Bronchial epithelial cell (primary cell): ENCODE measurements at regions not wholly inside any gene's neighbourhood (a gene's known extent, or its start where the extent isn't known, plus 50 kb on each side); places are given as distances from the start of the nearest gene placed in this dataset.

ENCODE experiments used
- DNase-seq: peaks from one replicate; pipeline ENCODE4 v3.0.0-alpha.2; 2010; ENCODE audit warnings: low read depth
- FAIRE-seq: peaks from 2 replicates; lab custom pipeline; 2011; peaks lifted over from hg19 to GRCh38; lab: Jason Lieb, UNC
- H3K27me3 ChIP-seq: 2 replicates; pipeline ENCODE4 v1.5.1; 2011; ENCODE audit warnings: low read length; ENCODE audit not compliant: control insufficient read depth, insufficient read depth
- H3K36me3 ChIP-seq: 2 replicates; pipeline ENCODE4 v1.5.1; 2011; ENCODE audit warnings: low read length; ENCODE audit not compliant: control insufficient read depth, insufficient read depth
- H3K4me3 ChIP-seq: 2 replicates; pipeline ENCODE4 v1.5.1; 2011; ENCODE audit warnings: mild to moderate bottlenecking, low read depth, low read length, control low read depth
- TF ChIP-seq, protein P1 (sequence below): IDR thresholded peaks from 2 replicates; pipeline ENCODE4 v1.5.1; 2011; ENCODE audit warnings: mild to moderate bottlenecking, moderate library complexity, low read length, control low read depth, inconsistent platforms; ENCODE audit not compliant: insufficient read depth, severe bottlenecking

DNA sequence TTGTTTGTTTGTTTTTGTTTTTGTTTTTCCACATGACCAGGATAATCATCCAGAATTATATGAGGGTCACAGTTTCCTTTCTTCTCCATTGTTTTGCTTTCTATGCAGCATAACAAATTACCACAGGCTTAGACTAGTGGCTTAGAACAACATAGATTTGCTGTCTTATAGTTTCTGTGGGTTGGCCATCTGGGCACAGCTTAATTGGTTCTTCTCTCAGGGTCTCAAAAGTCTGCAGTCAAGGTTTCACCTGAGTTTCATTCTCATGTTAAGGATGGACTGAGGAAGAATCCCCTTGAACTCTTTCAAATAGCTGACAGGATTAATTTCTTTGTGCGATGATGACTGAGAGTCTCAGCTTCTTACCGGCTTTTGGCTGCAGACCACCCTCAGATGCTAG lies 559.8 kb downstream of the PRDM9 start:
- TF ChIP-seq, protein P1, sequence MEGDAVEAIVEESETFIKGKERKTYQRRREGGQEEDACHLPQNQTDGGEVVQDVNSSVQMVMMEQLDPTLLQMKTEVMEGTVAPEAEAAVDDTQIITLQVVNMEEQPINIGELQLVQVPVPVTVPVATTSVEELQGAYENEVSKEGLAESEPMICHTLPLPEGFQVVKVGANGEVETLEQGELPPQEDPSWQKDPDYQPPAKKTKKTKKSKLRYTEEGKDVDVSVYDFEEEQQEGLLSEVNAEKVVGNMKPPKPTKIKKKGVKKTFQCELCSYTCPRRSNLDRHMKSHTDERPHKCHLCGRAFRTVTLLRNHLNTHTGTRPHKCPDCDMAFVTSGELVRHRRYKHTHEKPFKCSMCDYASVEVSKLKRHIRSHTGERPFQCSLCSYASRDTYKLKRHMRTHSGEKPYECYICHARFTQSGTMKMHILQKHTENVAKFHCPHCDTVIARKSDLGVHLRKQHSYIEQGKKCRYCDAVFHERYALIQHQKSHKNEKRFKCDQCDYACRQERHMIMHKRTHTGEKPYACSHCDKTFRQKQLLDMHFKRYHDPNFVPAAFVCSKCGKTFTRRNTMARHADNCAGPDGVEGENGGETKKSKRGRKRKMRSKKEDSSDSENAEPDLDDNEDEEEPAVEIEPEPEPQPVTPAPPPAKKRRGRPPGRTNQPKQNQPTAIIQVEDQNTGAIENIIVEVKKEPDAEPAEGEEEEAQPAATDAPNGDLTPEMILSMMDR = no peak
- H3K36me3 ChIP-seq = no peaks in the 10 kb centered on the region
- FAIRE-seq = no peak
- DNase-seq = no peak
- H3K4me3 ChIP-seq = no peak overlapping the region
- no peaks in the 10 kb centered on the region for H3K27me3 ChIP-seq

DNA sequence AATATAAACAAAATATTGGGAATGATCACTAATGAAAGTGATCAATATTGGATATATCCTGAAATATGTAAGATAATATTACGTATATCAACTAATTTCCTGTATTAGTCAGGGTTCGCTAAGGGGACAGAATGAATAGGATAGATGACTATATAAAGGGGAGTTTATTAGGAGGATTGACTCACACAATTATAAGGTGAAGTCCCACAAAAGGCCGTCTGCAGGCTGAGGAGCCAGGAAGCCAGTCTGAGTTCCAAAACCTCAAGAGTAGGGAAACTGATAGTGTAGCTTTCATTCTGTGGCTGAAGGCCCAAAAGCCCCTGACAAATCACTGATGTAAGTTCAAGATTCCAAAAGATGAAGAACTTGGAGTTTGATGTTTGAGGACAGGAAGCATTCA lies 561.1 kb downstream of the PRDM9 start:
- FAIRE-seq = no peak
- Histone ChIP-seq H3K36me3 (no peaks in the 10 kb centered on the region), H3K4me3 (no peak overlapping the region), H3K27me3 (no peaks in the 10 kb centered on the region)
- DNase-seq = no peak
- TF ChIP-seq, protein P1 = no peak

DNA sequence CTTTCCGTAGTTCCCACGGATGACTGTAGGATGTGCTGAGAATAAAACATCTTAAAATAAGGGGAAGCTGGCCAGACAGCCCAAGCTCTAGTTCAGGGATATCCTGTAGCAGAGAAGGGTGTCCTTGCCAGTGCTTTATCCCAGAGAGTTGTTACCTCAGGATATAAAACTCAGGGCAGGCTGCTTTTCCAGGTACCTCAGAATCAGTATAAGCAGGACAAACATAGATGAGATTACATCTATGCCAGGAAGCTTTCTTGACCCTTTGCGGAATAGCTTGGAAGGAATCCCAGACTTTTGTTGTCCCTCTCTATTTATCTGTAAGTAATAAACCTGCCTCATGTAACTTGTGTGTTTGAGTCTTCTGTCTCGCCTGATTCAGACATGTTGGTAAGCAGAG lies 565.7 kb downstream of the PRDM9 start:
- no peak for FAIRE-seq

DNA sequence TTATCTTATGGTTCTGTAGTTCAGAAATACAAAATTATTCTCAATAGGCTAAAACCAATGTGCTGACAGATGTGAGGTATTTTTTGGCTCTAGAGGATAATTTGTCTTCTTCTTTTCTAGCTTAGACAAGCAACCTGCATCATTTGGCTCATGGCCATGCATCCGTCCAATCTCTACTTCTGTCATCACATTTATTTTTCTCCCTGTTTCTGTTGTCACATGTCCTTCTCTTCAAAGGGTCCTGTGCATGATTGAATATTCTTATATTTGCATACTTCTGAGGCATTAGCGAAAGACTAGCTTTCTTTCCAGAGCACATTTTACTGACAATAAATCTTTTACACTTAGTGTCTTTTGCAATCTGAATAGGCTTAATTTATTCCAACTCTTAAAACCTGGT lies 564.7 kb downstream of the CDH10 start:
- DNase-seq (no peak), FAIRE-seq (no peak)
- Histone ChIP-seq H3K27me3 (no peaks in the 10 kb centered on the region), H3K36me3 (no peaks in the 10 kb centered on the region), H3K4me3 (no peak overlapping the region)
- TF ChIP-seq, protein P1 = no peak

More for the DNA sequence above, 565.7 kb downstream of the PRDM9 start:
- Histone ChIP-seq H3K36me3 (no peaks in the 10 kb centered on the region), H3K27me3 (no peaks in the 10 kb centered on the region), H3K4me3 (no peak overlapping the region)
- TF ChIP-seq, protein P1 = no peak
- DNase-seq = no peak

DNA sequence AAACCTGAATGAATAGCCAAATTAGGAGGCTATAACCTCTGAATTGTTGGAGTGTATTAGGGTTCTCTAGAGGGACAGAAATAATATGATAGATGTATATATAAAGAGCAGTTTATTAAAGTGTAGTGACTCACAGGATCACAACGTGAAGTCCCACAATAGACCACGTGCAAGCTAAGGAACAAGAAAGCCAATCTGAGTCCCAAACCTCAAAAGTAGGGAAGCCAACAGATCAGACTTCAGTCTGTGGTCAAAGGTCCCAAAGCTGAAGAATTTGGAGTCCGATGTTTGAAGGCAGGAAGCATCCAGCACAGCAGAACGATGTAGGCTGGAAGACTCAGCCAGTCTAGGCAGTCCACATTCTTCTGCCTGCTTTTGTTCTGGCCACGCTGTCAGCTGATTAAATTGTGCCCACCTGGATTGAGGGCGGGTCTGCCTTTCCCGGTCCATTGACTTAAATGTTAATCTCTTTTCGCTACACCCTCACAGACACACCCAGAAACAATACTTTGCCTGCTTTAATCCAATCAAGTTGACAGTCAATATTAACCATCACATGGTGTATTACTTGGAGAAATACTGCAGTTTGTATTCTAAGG lies 550.6 kb downstream of the CDH10 start:
- TF ChIP-seq, protein P1 = no peak
- no peaks in the 10 kb centered on the region for H3K27me3 ChIP-seq
- no peak for FAIRE-seq

DNA sequence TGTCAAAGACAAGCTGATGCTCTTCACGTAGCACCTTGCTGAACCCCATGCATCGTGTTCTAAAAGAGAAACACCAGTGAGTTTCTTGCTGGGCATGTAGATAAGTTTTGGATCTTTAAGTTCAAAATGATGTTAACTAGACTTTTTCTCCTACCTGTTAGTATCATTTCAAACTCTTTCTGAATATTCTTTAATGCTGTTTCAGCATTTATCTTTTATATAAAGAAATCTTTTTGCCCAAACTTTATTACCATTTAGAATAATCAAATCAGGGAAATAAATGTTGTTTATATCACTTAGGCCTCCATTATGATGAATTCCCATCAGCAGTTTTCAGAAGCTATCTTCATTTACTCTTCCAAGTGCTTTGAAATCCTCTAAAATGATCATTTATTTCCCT lies 542.8 kb downstream of the CDH10 start:
- H3K36me3 ChIP-seq = no peaks in the 10 kb centered on the region
- no peaks in the 10 kb centered on the region for H3K27me3 ChIP-seq
- TF ChIP-seq, protein P1 = no peak
- FAIRE-seq = no peak
- DNase-seq = no peak
- H3K4me3 ChIP-seq = no peak overlapping the region

More for the DNA sequence above, 550.6 kb downstream of the CDH10 start:
- no peak for DNase-seq
- Histone ChIP-seq H3K36me3 (no peaks in the 10 kb centered on the region), H3K4me3 (no peak overlapping the region)
